Vagina (tissue), 2 donors: ENCODE measurements at regions not wholly inside any gene's neighbourhood (a gene's known extent, or its start where the extent isn't known, plus 50 kb on each side); places are given as distances from the start of the nearest gene placed in this dataset.
A peak's percentile ranks its signal among the peaks of the same experiment; 100 is the strongest.

Experiments used
- DNase-seq, 2 donors: peaks; one replicate each; pipeline ENCODE4 v3.0.0-alpha.2; 2017; ENCODE audit errors: extremely low spot score in 2 of 2
- H3K27ac ChIP-seq: fragments of 200-600 bp; sonication (generic); one replicate; pipeline ENCODE4 v1.5.1; 2019
- H3K27me3 ChIP-seq: fragments of 200-600 bp; sonication (generic); one replicate; pipeline ENCODE4 v1.5.1; 2019
- H3K36me3 ChIP-seq, 2 donors: fragments of 200-600 bp; sonication (generic); one replicate each; pipeline ENCODE4 v1.5.1; 2017 to 2019
- H3K4me1 ChIP-seq: fragments of 200-600 bp; sonication (generic); one replicate; pipeline ENCODE4 v1.5.1; 2019
- H3K4me3 ChIP-seq, 2 donors: fragments of 200-600 bp; sonication (generic); 1 replicate in 1 of 2; 2 replicates in 1 of 2; pipeline ENCODE4 v1.5.1; 2016 to 2019
- H3K9me3 ChIP-seq: fragments of 200-600 bp; sonication (generic); one replicate; pipeline ENCODE4 v1.5.1; 2019
- CTCF ChIP-seq, 3 experiments: fragments of 450-650 bp in 2 of 3; fragments of 200-600 bp in 1 of 3; sonication (generic) in 1 of 3; IDR thresholded peaks; one replicate each; pipeline ENCODE4 v1.5.1; 2017 to 2019; ENCODE audit warnings: antibody characterized with exemption in 3 of 3, mild to moderate bottlenecking in 2 of 3, moderate library complexity in 2 of 3
- POLR2A ChIP-seq, 2 donors: fragments of 450-650 bp; IDR thresholded peaks; one replicate each; pipeline ENCODE4 v1.6.1; 2017; ENCODE audit warnings: antibody characterized with exemption in 2 of 2, mild to moderate bottlenecking in 2 of 2, moderate library complexity in 2 of 2
- POLR2AphosphoS5 ChIP-seq, 2 donors: sonication (generic); formaldehyde crosslinking; IDR thresholded peaks; one replicate each; pipeline ENCODE4 v1.9.0; 2017; ENCODE audit warnings: antibody characterized with exemption in 2 of 2, mild to moderate bottlenecking in 2 of 2, low read depth in 1 of 2; ENCODE audit not compliant: insufficient read depth in 1 of 2
- intact Hi-C: fragments of 100-400 bp; cut with DNase I; formaldehyde crosslinking; loops from one replicate; pipeline ENCODE4 v1.15.1; 2023

GRCh38 chr6:16966791-16967469, 134.9 kb upstream of the STMND1 start:
- Histone ChIP-seq H3K27ac (no peak overlapping the region), H3K36me3 (no peaks in the 10 kb centered on the region), H3K4me1 (peaks cover 11% of the 10 kb centered on the region), H3K27me3 (no peaks in the 10 kb centered on the region), H3K4me3 (no peak overlapping the region), H3K9me3 (no peaks in the 10 kb centered on the region)
- peak in 1 of 2 donors; percentile 16 for TF ChIP-seq POLR2AphosphoS5 (IDR thresholded peaks at IDR 0.05; ENCODE audit: insufficient read depth in 1 of 2, low read depth in 1 of 2)
- TF ChIP-seq POLR2A (IDR thresholded peaks at IDR 0.05), result no peak
- intact Hi-C loops, result no loop called here
- no peak for DNase-seq

- DNase-seq, result no peak
- intact Hi-C loops, result no loop called here
- no peak overlapping the region for H3K27ac ChIP-seq
- no peaks in the 10 kb centered on the region for H3K27me3 ChIP-seq
- H3K36me3 ChIP-seq, result no peaks in the 10 kb centered on the region
- peaks cover 11% of the 10 kb centered on the region for H3K4me1 ChIP-seq
- no peaks in the 10 kb centered on the region for H3K9me3 ChIP-seq
- TF ChIP-seq CTCF (IDR thresholded peaks at IDR 0.05) (no peak), POLR2AphosphoS5 (IDR thresholded peaks at IDR 0.05; ENCODE audit: insufficient read depth in 1 of 2, low read depth in 1 of 2) (no peak), POLR2A (IDR thresholded peaks at IDR 0.05) (no peak)
- no peak overlapping the region for H3K4me3 ChIP-seq
Observed at GRCh38 chr6:16965689-16966088, 136.2 kb upstream of the STMND1 start.

- no peak overlapping the region for H3K27ac ChIP-seq
- H3K36me3 ChIP-seq, result no peaks in the 10 kb centered on the region
- DNase-seq, result no peak
- no peaks in the 10 kb centered on the region for H3K27me3 ChIP-seq
- no peak for TF ChIP-seq POLR2A (IDR thresholded peaks at IDR 0.05)
- no peak for TF ChIP-seq POLR2AphosphoS5 (IDR thresholded peaks at IDR 0.05; ENCODE audit: insufficient read depth in 1 of 2, low read depth in 1 of 2)
- TF ChIP-seq CTCF (IDR thresholded peaks at IDR 0.05), result peak; percentile 60 to 83 (median 80)
- H3K4me1 ChIP-seq, result peaks cover 11% of the 10 kb centered on the region
- no peaks in the 10 kb centered on the region for H3K9me3 ChIP-seq
- intact Hi-C loops, result no loop called here
- H3K4me3 ChIP-seq, result no peak overlapping the region
Observed at GRCh38 chr6:16964553-16965499, 137.0 kb upstream of the STMND1 start.

- H3K4me3 ChIP-seq, result no peak overlapping the region
- intact Hi-C loops, result no loop called here
- H3K36me3 ChIP-seq, result no peaks in the 10 kb centered on the region
- no peaks in the 10 kb centered on the region for H3K27me3 ChIP-seq
- H3K9me3 ChIP-seq, result no peaks in the 10 kb centered on the region
- TF ChIP-seq CTCF (IDR thresholded peaks at IDR 0.05), result no peak
- no peak for TF ChIP-seq POLR2A (IDR thresholded peaks at IDR 0.05)
- no peak for TF ChIP-seq POLR2AphosphoS5 (IDR thresholded peaks at IDR 0.05; ENCODE audit: insufficient read depth in 1 of 2, low read depth in 1 of 2)
- H3K4me1 ChIP-seq, result peaks cover 11% of the 10 kb centered on the region
- no peak overlapping the region for H3K27ac ChIP-seq
- DNase-seq, result no peak
Observed at GRCh38 chr6:16961577-16961976, 140.3 kb upstream of the STMND1 start.

- no peaks in the 10 kb centered on the region for H3K9me3 ChIP-seq
- peaks cover 5% of the 10 kb centered on the region for H3K4me1 ChIP-seq
- TF ChIP-seq CTCF (IDR thresholded peaks at IDR 0.05), result no peak
- no peak for TF ChIP-seq POLR2A (IDR thresholded peaks at IDR 0.05)
- no peak for TF ChIP-seq POLR2AphosphoS5 (IDR thresholded peaks at IDR 0.05; ENCODE audit: insufficient read depth in 1 of 2, low read depth in 1 of 2)
- intact Hi-C loops, result no loop called here
- no peak for DNase-seq
- no peak overlapping the region for H3K4me3 ChIP-seq
- no peaks in the 10 kb centered on the region for H3K27me3 ChIP-seq
- no peak overlapping the region for H3K27ac ChIP-seq
- no peaks in the 10 kb centered on the region for H3K36me3 ChIP-seq
Observed at GRCh38 chr6:16959789-16960188, 142.1 kb upstream of the STMND1 start.
